ENCODE measurements at regions not wholly inside any gene's neighbourhood (a gene's known extent, or its start where the extent isn't known, plus 50 kb on each side); places are given as distances from the start of the nearest gene placed in this dataset.

DNA sequence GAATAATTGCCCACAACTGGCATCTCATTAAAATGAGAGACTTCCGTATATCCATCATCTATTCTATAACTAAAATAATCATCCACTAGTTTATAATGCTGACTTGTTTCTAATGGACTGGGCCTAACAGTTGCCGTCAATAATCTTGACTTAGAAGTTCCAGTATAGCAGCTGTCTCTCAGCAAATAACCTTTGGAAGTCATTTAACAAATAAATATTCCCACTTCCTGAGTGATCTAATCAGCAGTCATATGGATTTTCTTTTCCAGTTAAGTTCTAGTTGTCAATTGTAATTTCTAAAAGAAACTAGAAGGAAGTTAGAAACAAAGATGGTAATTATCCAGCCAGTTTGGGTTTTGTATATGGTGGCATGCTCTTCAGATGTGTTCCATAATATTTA lies 177.8 kb downstream of the GXYLT1 start:
- Histone ChIP-seq H2BK12ac (ENCODE audit: low read length) (no peak overlapping the region), H2BK5ac (ENCODE audit: low read depth, low read length, poor library complexity) (no peak overlapping the region), H3K79me2 (ENCODE audit: control insufficient read depth, insufficient read depth, low read length, poor library complexity) (no peaks in the 10 kb centered on the region), H3K4me1 (ENCODE audit: control insufficient read depth in 1 of 2, insufficient read depth in 2 of 2, low read length in 2 of 2) (peaks cover 6 to 7% of the 10 kb centered on the region in 2 experiments), H4K91ac (ENCODE audit: low read depth, low read length) (no peak overlapping the region), H3K4me3 (ENCODE audit: low read depth, low read length) (no peak overlapping the region), H3K9me3 (ENCODE audit: insufficient read depth, low read depth, low read length) (no peaks in the 10 kb centered on the region), H4K12ac (ENCODE audit: low read depth, low read length) (no peak overlapping the region), H3K18ac (ENCODE audit: low read length) (no peak overlapping the region), H2AFZ (ENCODE audit: insufficient read depth, low read length, poor library complexity) (no peak overlapping the region), H3K9ac (ENCODE audit: low read length) (no peak overlapping the region), H2BK120ac (ENCODE audit: insufficient read depth, low read length, poor library complexity) (no peak overlapping the region), H3K23ac (ENCODE audit: low read length) (no peak overlapping the region), H3K14ac (ENCODE audit: low read length) (no peak overlapping the region), H3K79me1 (ENCODE audit: low read length) (peaks cover 5% of the 10 kb centered on the region), H3K36me3 (ENCODE audit: control insufficient read depth in 1 of 2, insufficient read depth in 2 of 2, low read length in 2 of 2) (no peaks in the 10 kb centered on the region), H3K4me2 (ENCODE audit: low read length) (no peak overlapping the region), H3K4ac (ENCODE audit: low read depth, low read length) (no peak overlapping the region), H4K8ac (ENCODE audit: low read depth, low read length) (no peak overlapping the region), H2AK5ac (ENCODE audit: low read length) (no peak overlapping the region), H3K27ac (ENCODE audit: low read depth, low read length) (no peak overlapping the region), H3K27me3 (ENCODE audit: insufficient read depth, low read length) (no peaks in the 10 kb centered on the region)
- DNase-seq, result no peak
- no CpG with 5 or more reads among the region's 2 CpGs for WGBS (ENCODE audit: extremely low coverage, insufficient coverage, insufficient read length)

DNA sequence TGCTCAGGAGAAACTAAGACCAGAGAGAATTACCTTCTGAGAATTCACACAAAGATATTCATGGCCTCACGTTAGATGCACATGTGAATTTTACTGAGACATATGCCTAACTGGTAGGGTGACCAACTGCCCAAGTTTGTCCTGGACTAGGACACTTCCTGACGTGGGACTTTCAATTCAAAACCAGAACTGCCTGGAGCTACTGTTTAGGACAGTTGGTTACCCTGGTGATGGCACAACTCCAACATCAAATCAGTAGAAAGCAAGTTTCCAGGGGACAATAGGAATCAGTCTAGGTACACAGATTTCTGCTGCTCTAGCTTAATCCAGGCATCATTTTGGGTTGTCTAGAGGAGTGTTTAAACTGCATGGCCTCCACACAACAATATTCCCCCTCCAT lies 178.7 kb downstream of the GXYLT1 start:
- Histone ChIP-seq H3K79me2 (ENCODE audit: control insufficient read depth, insufficient read depth, low read length, poor library complexity) (no peaks in the 10 kb centered on the region), H3K4me2 (ENCODE audit: low read length) (no peak overlapping the region), H3K4ac (ENCODE audit: low read depth, low read length) (no peak overlapping the region), H3K14ac (ENCODE audit: low read length) (no peak overlapping the region), H3K4me1 (ENCODE audit: control insufficient read depth in 1 of 2, insufficient read depth in 2 of 2, low read length in 2 of 2) (peaks cover 6 to 7% of the 10 kb centered on the region in 2 experiments), H4K91ac (ENCODE audit: low read depth, low read length) (peak overlapping the region; percentile 18), H4K12ac (ENCODE audit: low read depth, low read length) (no peak overlapping the region), H2BK12ac (ENCODE audit: low read length) (no peak overlapping the region), H2AFZ (ENCODE audit: insufficient read depth, low read length, poor library complexity) (no peak overlapping the region), H3K9me3 (ENCODE audit: insufficient read depth, low read depth, low read length) (no peaks in the 10 kb centered on the region), H2BK5ac (ENCODE audit: low read depth, low read length, poor library complexity) (no peak overlapping the region), H3K79me1 (ENCODE audit: low read length) (peaks cover 5% of the 10 kb centered on the region), H3K36me3 (ENCODE audit: control insufficient read depth in 1 of 2, insufficient read depth in 2 of 2, low read length in 2 of 2) (no peaks in the 10 kb centered on the region), H3K23ac (ENCODE audit: low read length) (no peak overlapping the region), H3K4me3 (ENCODE audit: low read depth, low read length) (no peak overlapping the region), H2BK120ac (ENCODE audit: insufficient read depth, low read length, poor library complexity) (peak overlapping the region; percentile 63), H3K27ac (ENCODE audit: low read depth, low read length) (no peak overlapping the region), H3K18ac (ENCODE audit: low read length) (no peak overlapping the region), H2AK5ac (ENCODE audit: low read length) (no peak overlapping the region), H4K8ac (ENCODE audit: low read depth, low read length) (no peak overlapping the region), H3K9ac (ENCODE audit: low read length) (no peak overlapping the region), H3K27me3 (ENCODE audit: insufficient read depth, low read length) (no peaks in the 10 kb centered on the region)
- peak in 1 of 2 donors; percentile 1 for DNase-seq
- no CpG with 5 or more reads among the region's 2 CpGs for WGBS (ENCODE audit: extremely low coverage, insufficient coverage, insufficient read length)

DNA sequence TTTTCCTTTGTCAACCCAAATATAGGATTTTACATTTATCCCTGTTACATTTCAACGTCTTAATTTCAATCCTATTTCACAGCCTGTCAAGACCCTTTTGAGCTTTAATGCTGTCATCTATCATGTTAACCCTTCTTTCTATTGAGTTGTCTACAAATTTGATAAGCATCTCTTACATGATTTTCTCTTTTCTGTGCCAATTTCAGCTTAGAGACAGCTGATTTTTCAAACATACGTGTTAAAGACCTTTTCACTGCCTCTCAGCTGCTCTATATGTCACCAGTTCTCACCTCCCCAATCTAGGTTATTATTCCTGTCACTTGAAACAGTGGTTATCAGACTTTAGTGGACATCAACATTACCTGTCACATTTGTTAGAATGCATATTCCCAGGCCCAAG lies 181.3 kb downstream of the GXYLT1 start:
- H4K91ac ChIP-seq (ENCODE audit: low read depth, low read length), result no peak overlapping the region
- no peak overlapping the region for H4K12ac ChIP-seq (ENCODE audit: low read depth, low read length)
- H3K4me3 ChIP-seq (ENCODE audit: low read depth, low read length), result no peak overlapping the region
- no peak overlapping the region for H3K4ac ChIP-seq (ENCODE audit: low read depth, low read length)
- H2BK5ac ChIP-seq (ENCODE audit: low read depth, low read length, poor library complexity), result no peak overlapping the region
- H3K4me1 ChIP-seq (ENCODE audit: control insufficient read depth in 1 of 2, insufficient read depth in 2 of 2, low read length in 2 of 2), result peaks cover 6 to 7% of the 10 kb centered on the region in 2 experiments
- no peak overlapping the region for H3K23ac ChIP-seq (ENCODE audit: low read length)
- peaks cover 5% of the 10 kb centered on the region for H3K79me1 ChIP-seq (ENCODE audit: low read length)
- H2BK12ac ChIP-seq (ENCODE audit: low read length), result no peak overlapping the region
- 100% methylated on average over 1 of the region's 2 CpGs for WGBS (ENCODE audit: extremely low coverage, insufficient coverage, insufficient read length)
- no peak overlapping the region for H4K8ac ChIP-seq (ENCODE audit: low read depth, low read length)
- H3K9ac ChIP-seq (ENCODE audit: low read length), result no peak overlapping the region
- no peaks in the 10 kb centered on the region for H3K9me3 ChIP-seq (ENCODE audit: insufficient read depth, low read depth, low read length)
- no peaks in the 10 kb centered on the region for H3K36me3 ChIP-seq (ENCODE audit: control insufficient read depth in 1 of 2, insufficient read depth in 2 of 2, low read length in 2 of 2)
- DNase-seq, result no peak
- no peak overlapping the region for H3K18ac ChIP-seq (ENCODE audit: low read length)
- no peak overlapping the region for H3K27ac ChIP-seq (ENCODE audit: low read depth, low read length)
- H2AFZ ChIP-seq (ENCODE audit: insufficient read depth, low read length, poor library complexity), result no peak overlapping the region
- no peak overlapping the region for H2AK5ac ChIP-seq (ENCODE audit: low read length)
- no peak overlapping the region for H2BK120ac ChIP-seq (ENCODE audit: insufficient read depth, low read length, poor library complexity)
- H3K4me2 ChIP-seq (ENCODE audit: low read length), result no peak overlapping the region
- no peak overlapping the region for H3K14ac ChIP-seq (ENCODE audit: low read length)
- no peaks in the 10 kb centered on the region for H3K79me2 ChIP-seq (ENCODE audit: control insufficient read depth, insufficient read depth, low read length, poor library complexity)
- H3K27me3 ChIP-seq (ENCODE audit: insufficient read depth, low read length), result no peaks in the 10 kb centered on the region

DNA sequence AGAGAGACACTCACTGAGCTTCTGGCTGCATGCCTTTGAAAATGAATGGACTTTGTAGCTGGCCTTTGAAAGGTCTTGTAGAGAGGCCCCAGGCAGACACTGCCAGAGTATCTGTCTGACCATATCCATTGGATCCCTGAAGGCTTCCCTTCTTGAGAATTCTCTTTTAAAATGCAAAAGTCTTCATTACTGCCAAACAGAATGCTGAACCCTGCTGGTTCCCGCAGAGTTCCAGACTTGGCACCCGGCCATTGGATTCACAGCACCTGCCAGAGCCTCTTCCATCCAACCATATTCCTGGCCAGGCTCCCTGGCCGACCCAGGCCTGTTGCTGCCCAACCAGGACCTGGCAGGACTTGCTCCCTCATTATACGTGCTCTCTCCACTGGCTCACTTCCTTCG lies 182.5 kb downstream of the GXYLT1 start:
- Histone ChIP-seq H3K4ac (ENCODE audit: low read depth, low read length) (no peak overlapping the region), H3K18ac (ENCODE audit: low read length) (no peak overlapping the region), H4K8ac (ENCODE audit: low read depth, low read length) (no peak overlapping the region), H2BK120ac (ENCODE audit: insufficient read depth, low read length, poor library complexity) (no peak overlapping the region), H3K23ac (ENCODE audit: low read length) (no peak overlapping the region), H2AFZ (ENCODE audit: insufficient read depth, low read length, poor library complexity) (no peak overlapping the region), H3K4me1 (ENCODE audit: control insufficient read depth in 1 of 2, insufficient read depth in 2 of 2, low read length in 2 of 2) (peaks cover 3 to 4% of the 10 kb centered on the region in 2 experiments), H3K79me1 (ENCODE audit: low read length) (peaks cover 2% of the 10 kb centered on the region), H3K79me2 (ENCODE audit: control insufficient read depth, insufficient read depth, low read length, poor library complexity) (no peaks in the 10 kb centered on the region), H3K9me3 (ENCODE audit: insufficient read depth, low read depth, low read length) (no peaks in the 10 kb centered on the region), H3K4me2 (ENCODE audit: low read length) (no peak overlapping the region), H2BK12ac (ENCODE audit: low read length) (no peak overlapping the region), H4K91ac (ENCODE audit: low read depth, low read length) (no peak overlapping the region), H3K27ac (ENCODE audit: low read depth, low read length) (no peak overlapping the region), H3K36me3 (ENCODE audit: control insufficient read depth in 1 of 2, insufficient read depth in 2 of 2, low read length in 2 of 2) (no peaks in the 10 kb centered on the region), H2BK5ac (ENCODE audit: low read depth, low read length, poor library complexity) (no peak overlapping the region), H3K4me3 (ENCODE audit: low read depth, low read length) (no peak overlapping the region), H3K14ac (ENCODE audit: low read length) (no peak overlapping the region), H4K12ac (ENCODE audit: low read depth, low read length) (no peak overlapping the region), H3K9ac (ENCODE audit: low read length) (no peak overlapping the region), H2AK5ac (ENCODE audit: low read length) (no peak overlapping the region), H3K27me3 (ENCODE audit: insufficient read depth, low read length) (no peaks in the 10 kb centered on the region)
- WGBS (ENCODE audit: extremely low coverage, insufficient coverage, insufficient read length), result no CpG with 5 or more reads among the region's 5 CpGs
- no peak for DNase-seq

Measured in trophoblast cell (in vitro differentiated cells and primary cell).